ENCODE measurements at regions not wholly inside any gene's neighbourhood (a gene's known extent, or its start where the extent isn't known, plus 50 kb on each side); places are given as distances from the start of the nearest gene placed in this dataset.
A peak's percentile ranks its signal among the peaks of the same experiment; 100 is the strongest.

- DNase-seq, result peak in 6 of 56 donors; percentile 5 to 44 (median 26)
Measured at GRCh38 chr1:39107341-39108290, 81.5 kb downstream of the NDUFS5 start.

GRCh38 chr1:39109644-39110043 is 83.5 kb downstream of the NDUFS5 start:
- no peak for DNase-seq

- peak in 1 of 56 donors; percentile 31 for DNase-seq
Measured at GRCh38 chr1:39110325-39110851, 84.2 kb downstream of the NDUFS5 start.

GRCh38 chr1:39110882-39111281 is 84.7 kb downstream of the NDUFS5 start:
- no peak for DNase-seq

GRCh38 chr1:39113109-39113743 is 87.1 kb downstream of the NDUFS5 start:
- DNase-seq, result no peak

GRCh38 chr1:39115271-39116110 is 89.0 kb upstream of the MACF1 start:
- DNase-seq, result no peak

GRCh38 chr1:39116116-39116607 is 88.3 kb upstream of the MACF1 start:
- DNase-seq, result no peak

GRCh38 chr1:39116860-39117728 is 87.4 kb upstream of the MACF1 start:
- DNase-seq, result no peak

- no peak for DNase-seq
Measured at GRCh38 chr1:39117899-39118450, 86.5 kb upstream of the MACF1 start.

GRCh38 chr1:39122056-39122455 is 82.4 kb upstream of the MACF1 start:
- no peak for DNase-seq

GRCh38 chr1:39124282-39124681 is 80.2 kb upstream of the MACF1 start:
- no peak for DNase-seq

GRCh38 chr1:39127513-39127912 is 77.0 kb upstream of the MACF1 start:
- no peak for DNase-seq

- no peak for DNase-seq
Measured at GRCh38 chr1:39128126-39128525, 76.4 kb upstream of the MACF1 start.

- DNase-seq, result no peak
Measured at GRCh38 chr1:39128959-39129358, 75.5 kb upstream of the MACF1 start.

- DNase-seq, result no peak
Measured at GRCh38 chr1:39129514-39129913, 75.0 kb upstream of the MACF1 start.

- DNase-seq, result peak in 5 of 56 donors; percentile 17 to 65 (median 19)
Measured at GRCh38 chr1:39130325-39130724, 74.2 kb upstream of the MACF1 start.

- no peak for DNase-seq
Measured at GRCh38 chr1:39131940-39132339, 72.6 kb upstream of the MACF1 start.

GRCh38 chr1:39132505-39133339 is 71.8 kb upstream of the MACF1 start:
- DNase-seq, result peak in 41 of 56 donors; percentile 6 to 68 (median 32)

GRCh38 chr1:39133340-39133684 is 71.2 kb upstream of the MACF1 start:
- no peak for DNase-seq
